GM13977 (cell line): ENCODE measurements at regions not wholly inside any gene's neighbourhood (a gene's known extent, or its start where the extent isn't known, plus 50 kb on each side); places are given as distances from the start of the nearest gene placed in this dataset.

ENCODE experiments used
- DNase-seq: peaks from one replicate; pipeline ENCODE4 v3.0.0; 2012; ENCODE audit warnings: low spot score
- CTCF ChIP-seq: IDR thresholded peaks from 2 replicates; pipeline ENCODE4 v1.5.1; 2012; ENCODE audit warnings: mild to moderate bottlenecking, control low read depth; ENCODE audit not compliant: insufficient read depth; ENCODE audit errors: extremely low read depth, missing control alignments
- in situ Hi-C: fragments of 300-500 bp; cut with MboI; formaldehyde crosslinking; loops from one replicate; pipeline ENCODE4 v1.12.0; 2022; ENCODE audit warnings: low sequenced_read_pairs, low pct_unique_long_range_greater_than_20kb, mixed read lengths, inconsistent platforms; ENCODE audit not compliant: unreplicated experiment

- no peak for DNase-seq
- in situ Hi-C loops, result no loop called here
- no peak for TF ChIP-seq CTCF
These were observed 1247.6 kb upstream of the MIR17HG start for GRCh38 chr13:90099847-90100246.

GRCh38 chr13:90103099-90103784 is 1244.2 kb upstream of the MIR17HG start:
- no peak for TF ChIP-seq CTCF
- DNase-seq, result no peak
- in situ Hi-C loops, result no loop called here

- in situ Hi-C loops, result no loop called here
- DNase-seq, result no peak
- no peak for TF ChIP-seq CTCF
These were observed 1242.7 kb upstream of the MIR17HG start for GRCh38 chr13:90104764-90105163.

- peak; percentile 7 for DNase-seq
- in situ Hi-C loops, result no loop called here
- no peak for TF ChIP-seq CTCF
These were observed 1242.2 kb upstream of the MIR17HG start for GRCh38 chr13:90105276-90105675.

GRCh38 chr13:90105849-90106496 is 1241.5 kb upstream of the MIR17HG start:
- no peak for DNase-seq
- TF ChIP-seq CTCF, result no peak
- in situ Hi-C loops, result no loop called here

- in situ Hi-C loops, result no loop called here
- TF ChIP-seq CTCF, result no peak
- DNase-seq, result no peak
These were observed 1239.8 kb upstream of the MIR17HG start for GRCh38 chr13:90107661-90108060.

- in situ Hi-C loops, result no loop called here
- no peak for TF ChIP-seq CTCF
- DNase-seq, result no peak
These were observed 1238.9 kb upstream of the MIR17HG start for GRCh38 chr13:90108547-90108946.
